ENCODE measurements at regions not wholly inside any gene's neighbourhood (a gene's known extent, or its start where the extent isn't known, plus 50 kb on each side); places are given as distances from the start of the nearest gene placed in this dataset.

GRCh38 chr15:61393524-61393923 is 164.4 kb upstream of the RORA start:
- H3K4me2 ChIP-seq (ENCODE audit: low read length) = no peak overlapping the region
- no peaks in the 10 kb centered on the region for H3K9me3 ChIP-seq (ENCODE audit: low read length)
- H3K9ac ChIP-seq (ENCODE audit: low read length) = no peak overlapping the region
- H4K20me1 ChIP-seq (ENCODE audit: insufficient read depth) = no peaks in the 10 kb centered on the region
- TF ChIP-seq MXI1 (conservative IDR thresholded peaks at IDR 0.05; ENCODE audit: poor library complexity, severe bottlenecking) (no peak), EP300 (conservative IDR thresholded peaks at IDR 0.05; ENCODE audit: poor library complexity, severe bottlenecking) (no peak), SMC3 (conservative IDR thresholded peaks at IDR 0.05; ENCODE audit: poor library complexity) (no peak), TAF1 (IDR thresholded peaks at IDR 0.05; ENCODE audit: low read depth) (no peak), RAD21 (conservative IDR thresholded peaks at IDR 0.05) (no peak), EZH2 (IDR thresholded peaks at IDR 0.05; ENCODE audit: borderline replicate concordance, insufficient read depth, low read length, poor library complexity, severe bottlenecking) (no peak), REST (IDR thresholded peaks at IDR 0.05; ENCODE audit: borderline replicate concordance) (no peak), CTCF (IDR thresholded peaks at IDR 0.05; ENCODE audit: poor library complexity, severe bottlenecking) (no peak), POLR2AphosphoS5 (IDR thresholded peaks at IDR 0.05) (no peak)
- no peak overlapping the region for H3K27ac ChIP-seq (ENCODE audit: low read length)
- H3K4me3 ChIP-seq (ENCODE audit: low read length) = no peak overlapping the region
- no peaks in the 10 kb centered on the region for H3K27me3 ChIP-seq (ENCODE audit: insufficient read depth, low read depth, low read length)
- no peak overlapping the region for H2AFZ ChIP-seq (ENCODE audit: low read depth, low read length)
- H3F3A ChIP-seq (ENCODE audit: insufficient read depth, low read length, poor library complexity, severe bottlenecking) = no peaks in the 10 kb centered on the region
- no peaks in the 10 kb centered on the region for H3K36me3 ChIP-seq (ENCODE audit: insufficient read depth, low read length)
- no peaks in the 10 kb centered on the region for H3K9me2 ChIP-seq (ENCODE audit: insufficient read depth, low read length)
- H3K79me2 ChIP-seq (replicated peaks; ENCODE audit: insufficient read depth, low read length) = no peaks in the 10 kb centered on the region

- no peak overlapping the region for H3K27ac ChIP-seq (ENCODE audit: low read length)
- no peaks in the 10 kb centered on the region for H3K36me3 ChIP-seq (ENCODE audit: insufficient read depth, low read length)
- no peaks in the 10 kb centered on the region for H3F3A ChIP-seq (ENCODE audit: insufficient read depth, low read length, poor library complexity, severe bottlenecking)
- no peak overlapping the region for H3K4me3 ChIP-seq (ENCODE audit: low read length)
- H3K4me2 ChIP-seq (ENCODE audit: low read length) = no peak overlapping the region
- H3K9me2 ChIP-seq (ENCODE audit: insufficient read depth, low read length) = no peaks in the 10 kb centered on the region
- peak; percentile 43 for TF ChIP-seq RAD21 (conservative IDR thresholded peaks at IDR 0.05)
- peak; percentile 45 for TF ChIP-seq CTCF (IDR thresholded peaks at IDR 0.05; ENCODE audit: poor library complexity, severe bottlenecking)
- TF ChIP-seq EP300 (conservative IDR thresholded peaks at IDR 0.05; ENCODE audit: poor library complexity, severe bottlenecking) = peak; percentile 43
- no peak for TF ChIP-seq EZH2 (IDR thresholded peaks at IDR 0.05; ENCODE audit: borderline replicate concordance, insufficient read depth, low read length, poor library complexity, severe bottlenecking)
- H2AFZ ChIP-seq (ENCODE audit: low read depth, low read length) = no peak overlapping the region
- H4K20me1 ChIP-seq (ENCODE audit: insufficient read depth) = no peaks in the 10 kb centered on the region
- no peaks in the 10 kb centered on the region for H3K27me3 ChIP-seq (ENCODE audit: insufficient read depth, low read depth, low read length)
- no peaks in the 10 kb centered on the region for H3K79me2 ChIP-seq (replicated peaks; ENCODE audit: insufficient read depth, low read length)
- no peak overlapping the region for H3K9ac ChIP-seq (ENCODE audit: low read length)
- no peaks in the 10 kb centered on the region for H3K9me3 ChIP-seq (ENCODE audit: low read length)
Measured at GRCh38 chr15:61390138-61390537, 161.0 kb upstream of the RORA start.

Measured in neural cell (in vitro differentiated cells).